A172 (cell line): ENCODE measurements at regions not wholly inside any gene's neighbourhood (a gene's known extent, or its start where the extent isn't known, plus 50 kb on each side); places are given as distances from the start of the nearest gene placed in this dataset.

Experiments used
- DNase-seq: peaks from one replicate; pipeline ENCODE4 v3.0.0-alpha.2; 2015; ENCODE audit warnings: low spot score

DNA sequence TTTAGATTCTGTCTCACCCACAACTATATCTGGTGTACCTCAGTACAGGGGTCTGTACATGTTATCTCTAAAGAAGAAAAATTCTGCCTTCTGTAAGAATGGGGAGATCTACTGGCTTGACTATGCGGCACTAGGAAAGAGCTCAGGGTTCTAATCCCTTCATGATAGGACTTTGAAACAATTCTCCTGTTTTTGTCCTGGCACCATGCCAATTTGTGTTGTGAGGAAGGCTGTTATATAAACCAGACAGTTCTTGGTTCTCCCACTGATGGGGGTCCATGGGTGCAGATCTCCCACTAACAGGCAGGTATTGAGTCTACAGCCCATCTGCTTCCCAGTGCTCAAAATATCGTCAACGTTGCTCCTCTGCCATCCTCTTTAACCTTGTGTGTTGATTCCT, 883.7 kb downstream of the GALC start:
- DNase-seq, result no peak

DNA sequence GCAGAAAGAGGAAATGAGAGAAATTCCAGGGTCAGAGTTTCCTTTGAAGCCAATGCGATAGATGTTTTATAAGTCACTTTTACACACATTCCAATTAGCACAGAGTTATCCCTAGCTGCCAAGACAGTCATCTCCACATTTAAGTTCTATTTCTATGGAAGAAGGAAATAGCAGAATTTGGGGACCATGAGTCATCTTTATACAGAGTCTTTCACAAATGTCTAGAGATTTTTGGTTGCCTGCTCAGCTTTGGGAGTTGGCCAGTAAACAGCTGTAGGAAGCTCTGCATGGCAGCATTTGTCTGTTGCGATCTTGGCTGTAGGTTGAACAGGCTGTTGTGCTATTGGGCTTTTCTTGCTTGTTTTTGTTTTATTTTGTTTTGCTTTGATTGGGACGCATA, 884.3 kb downstream of the GALC start:
- peak; percentile 67 for DNase-seq

DNA sequence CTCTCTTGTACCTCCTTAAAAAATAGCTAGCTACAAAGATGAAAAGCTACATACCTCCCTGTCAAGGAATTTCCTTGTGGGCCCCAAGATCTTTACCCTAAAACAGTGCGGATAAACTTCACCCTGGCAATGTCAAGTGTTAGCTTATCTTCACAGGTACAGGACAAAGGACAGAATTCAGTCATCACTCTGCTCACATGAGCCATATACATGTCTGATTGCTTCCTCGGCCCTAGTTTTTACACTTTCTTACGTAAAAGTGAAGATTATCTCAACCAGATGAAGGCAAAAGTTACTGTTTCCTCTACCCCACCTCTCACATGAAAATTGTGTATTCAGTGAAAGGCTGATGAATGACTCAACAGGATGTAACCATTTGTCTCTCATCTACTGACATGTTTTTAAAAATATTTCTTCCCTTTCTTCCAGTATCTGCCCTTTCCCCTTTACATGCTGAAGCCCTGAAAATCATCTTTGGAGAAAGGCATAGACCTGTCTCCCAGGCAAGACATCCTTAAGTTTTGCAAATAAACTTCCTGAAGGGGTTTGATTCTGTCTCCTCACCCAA, 890.1 kb downstream of the GALC start:
- peak; percentile 41 for DNase-seq

DNA sequence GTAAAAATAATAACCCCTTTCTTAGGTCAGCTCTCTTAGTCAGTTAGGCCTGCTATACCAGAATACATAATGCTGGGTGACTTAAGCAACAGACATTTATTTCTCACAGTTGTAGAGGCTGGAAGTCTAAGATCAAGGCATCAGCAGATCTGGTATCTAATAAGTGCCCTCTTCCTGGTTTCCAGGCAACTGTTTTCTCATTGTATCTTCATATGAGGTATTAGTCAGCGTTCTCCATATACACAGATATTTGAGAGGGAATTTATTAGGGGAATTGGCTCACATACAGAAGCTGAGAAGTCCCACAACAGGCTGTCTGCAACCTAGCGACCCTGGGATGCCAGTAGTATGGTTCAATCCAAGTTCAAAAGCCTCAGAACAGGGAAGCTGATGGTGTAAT, 896.0 kb downstream of the GALC start:
- no peak for DNase-seq

DNA sequence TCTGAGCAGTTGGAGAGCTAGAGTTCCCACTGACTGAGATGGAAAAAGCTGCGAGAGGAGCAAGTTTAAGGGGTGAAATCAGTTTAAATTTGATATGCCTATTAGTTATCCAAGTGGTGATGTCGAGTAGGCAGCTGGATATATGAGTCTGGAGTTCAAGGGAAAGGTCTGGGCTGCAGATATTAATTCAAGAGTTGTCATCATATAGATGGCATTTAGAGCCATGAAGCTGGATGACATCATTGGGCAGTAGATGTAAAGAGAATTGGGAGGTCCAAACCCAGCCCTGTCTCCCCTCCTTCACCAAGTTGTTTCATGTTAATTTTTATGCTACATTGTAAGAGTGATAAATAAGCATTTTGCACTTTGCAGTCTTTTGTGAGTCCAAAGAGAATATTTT, 898.1 kb downstream of the GALC start:
- DNase-seq, result no peak

DNA sequence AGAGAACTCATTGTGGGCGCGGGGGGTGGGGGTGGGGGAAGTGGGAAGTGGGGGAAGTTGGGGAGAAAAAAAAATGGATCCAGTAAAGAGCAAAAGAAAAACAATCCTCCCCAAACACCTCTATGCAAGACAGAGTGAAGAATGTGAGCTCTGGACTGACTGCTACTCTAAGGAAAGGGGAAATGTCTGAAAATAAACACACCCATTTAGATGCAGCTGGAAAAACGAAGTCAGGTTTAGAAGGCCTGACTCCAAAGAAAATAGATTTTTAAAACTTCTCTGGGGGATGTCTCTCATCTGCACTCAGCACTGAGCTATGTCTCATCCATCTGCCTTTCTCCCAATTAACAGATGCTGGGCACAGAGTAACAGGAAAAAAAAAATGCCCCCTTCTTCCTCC, 904.4 kb downstream of the GALC start:
- DNase-seq, result no peak

DNA sequence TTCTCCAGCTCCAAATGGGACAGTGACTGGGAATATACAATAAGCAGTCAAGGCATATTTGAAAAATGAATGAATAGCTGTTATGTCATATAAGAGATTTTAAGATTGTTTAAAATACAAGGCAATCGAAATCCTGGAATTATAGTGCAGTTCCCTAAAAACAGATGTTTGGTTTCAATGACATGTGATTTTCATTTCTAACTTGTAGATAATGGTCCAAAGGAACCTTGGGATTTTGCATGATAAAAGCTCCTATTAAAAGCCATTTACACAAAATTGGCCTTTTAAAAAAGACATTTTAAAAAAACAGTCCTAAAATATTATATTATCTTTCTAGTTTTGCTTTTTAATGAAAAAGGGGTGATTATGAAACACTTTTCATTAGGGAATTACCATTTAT, 905.1 kb downstream of the GALC start:
- no peak for DNase-seq

DNA sequence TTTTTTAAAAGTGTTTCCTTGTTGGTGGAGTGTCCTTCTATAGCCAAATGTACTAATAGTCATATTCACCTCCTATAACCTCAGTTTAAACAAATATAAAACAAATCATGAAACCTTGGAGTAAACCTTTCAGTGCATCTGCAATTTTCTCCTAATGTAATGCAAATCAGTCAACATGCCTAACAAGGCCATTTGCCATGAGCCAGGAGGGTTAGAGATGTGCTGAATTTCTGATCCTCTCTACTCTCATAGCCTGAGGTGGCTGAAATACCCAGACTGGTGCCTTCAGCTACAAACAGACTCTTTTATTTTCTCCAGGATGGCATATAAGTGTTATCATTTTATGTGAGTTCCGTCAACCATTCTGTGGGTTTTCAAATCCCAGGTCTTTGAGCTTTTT, 908.1 kb downstream of the GALC start:
- DNase-seq, result no peak

DNA sequence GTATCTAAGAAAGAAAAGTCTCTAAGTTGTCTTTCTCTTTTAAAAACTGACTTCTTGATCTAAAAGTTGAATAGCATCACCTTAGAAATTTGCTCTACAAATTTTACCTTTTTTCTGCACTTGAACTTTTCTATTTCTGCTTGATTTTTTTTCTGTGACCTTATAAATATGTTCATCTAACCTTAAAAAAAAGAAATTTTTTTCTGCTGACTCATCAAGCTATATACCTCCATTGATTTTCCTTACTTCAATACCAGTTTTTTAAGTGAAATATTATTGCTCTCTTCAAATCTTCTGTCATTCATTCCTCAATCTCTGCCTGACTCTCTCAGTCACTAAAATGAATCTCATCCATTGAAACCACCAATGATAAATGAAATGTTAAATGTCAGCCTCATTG, 910.1 kb downstream of the GALC start:
- DNase-seq, result no peak

DNA sequence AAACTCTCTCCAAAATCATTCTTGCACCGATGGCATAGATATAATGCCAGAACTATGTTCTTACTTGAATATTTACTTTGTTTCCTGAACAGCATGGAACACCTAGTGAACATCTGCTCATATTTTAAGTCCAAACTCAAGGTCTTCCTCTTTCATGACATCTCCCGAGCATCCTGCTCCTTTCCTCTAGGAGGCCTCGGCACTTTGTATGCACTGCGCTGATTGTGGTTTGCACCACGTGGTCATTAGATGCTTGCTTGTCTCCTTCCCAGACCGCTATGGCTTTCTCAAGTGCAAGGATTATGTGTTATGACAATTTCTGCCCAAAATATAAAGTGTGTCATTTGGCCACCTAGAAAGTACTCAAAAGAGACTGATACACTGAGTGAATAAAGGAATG, 912.0 kb downstream of the GALC start:
- DNase-seq, result no peak

DNA sequence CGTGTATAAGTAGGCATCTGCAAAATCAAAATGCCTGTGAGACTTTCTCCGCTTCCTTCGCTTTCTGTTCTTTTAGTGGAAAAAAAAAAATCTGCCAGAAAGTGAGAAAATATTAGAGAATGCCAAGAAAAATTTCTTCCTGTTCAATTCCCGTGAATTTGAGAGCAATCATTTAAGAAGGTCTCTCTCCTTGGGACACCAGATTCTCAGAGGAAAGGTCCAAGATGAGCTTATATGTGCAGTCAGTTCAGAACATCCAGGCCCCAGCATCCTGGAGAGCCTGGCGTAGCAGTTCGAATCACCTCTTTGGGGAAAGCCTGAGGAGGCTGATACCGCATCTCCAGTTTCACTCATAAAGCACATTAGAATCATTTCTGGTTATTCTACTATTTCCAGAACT, 912.8 kb downstream of the GALC start:
- no peak for DNase-seq

DNA sequence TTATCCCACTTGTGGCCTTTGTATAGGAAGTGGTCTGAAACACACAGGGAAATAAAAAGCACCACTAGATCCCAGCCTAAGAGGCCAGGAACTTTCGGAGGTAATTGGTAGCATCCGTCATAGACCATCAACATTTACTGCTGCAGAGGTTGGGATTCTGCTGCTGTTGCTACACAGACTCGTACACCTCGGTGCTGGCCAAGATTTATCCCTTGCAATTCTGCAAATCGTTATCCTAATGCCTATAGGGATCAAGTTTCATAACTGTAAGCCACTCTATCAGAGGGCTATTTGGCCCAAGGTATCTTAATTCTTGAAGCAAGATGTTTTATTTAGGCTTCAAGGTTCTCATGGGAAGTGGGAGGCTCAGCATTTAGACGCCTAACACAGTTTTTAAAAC, 913.6 kb downstream of the GALC start:
- DNase-seq, result no peak

DNA sequence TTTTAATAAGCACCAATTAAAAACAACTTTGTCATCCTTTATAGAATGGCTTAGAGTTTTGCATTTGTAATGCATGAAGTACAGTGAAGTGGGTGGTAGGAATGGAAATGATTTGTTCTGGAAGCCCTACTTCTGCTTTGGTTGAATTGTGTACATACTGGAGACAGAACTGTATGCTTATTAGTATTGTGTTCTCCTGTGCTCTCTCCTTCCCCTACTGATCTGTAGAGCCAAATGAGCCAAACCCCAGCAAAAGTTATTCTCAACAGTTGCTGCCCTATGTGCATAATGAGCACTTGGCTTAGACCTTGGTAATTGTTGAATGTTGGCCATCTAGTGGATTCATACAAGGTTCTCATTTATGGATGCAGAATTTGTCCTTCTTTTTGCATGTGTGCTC, 916.1 kb downstream of the GALC start:
- no peak for DNase-seq

DNA sequence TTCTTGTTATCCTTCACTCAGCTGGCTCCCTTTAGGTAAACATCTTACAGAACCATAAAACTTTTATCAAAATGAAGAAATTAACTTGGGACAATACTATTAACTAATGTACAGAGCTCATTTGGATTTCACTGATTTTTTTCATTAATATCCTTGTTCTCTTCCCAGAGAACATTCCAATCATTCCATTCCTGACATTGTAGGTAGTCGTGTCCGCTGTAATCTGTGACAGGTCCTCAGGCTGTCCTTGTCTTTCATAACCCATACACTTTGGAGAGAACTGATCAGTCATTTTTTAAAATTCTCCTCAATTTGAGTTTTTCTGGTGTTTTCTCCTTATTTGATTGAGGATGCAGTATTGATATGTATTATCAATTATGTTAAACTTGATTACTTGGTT, 916.8 kb downstream of the GALC start:
- DNase-seq, result no peak

DNA sequence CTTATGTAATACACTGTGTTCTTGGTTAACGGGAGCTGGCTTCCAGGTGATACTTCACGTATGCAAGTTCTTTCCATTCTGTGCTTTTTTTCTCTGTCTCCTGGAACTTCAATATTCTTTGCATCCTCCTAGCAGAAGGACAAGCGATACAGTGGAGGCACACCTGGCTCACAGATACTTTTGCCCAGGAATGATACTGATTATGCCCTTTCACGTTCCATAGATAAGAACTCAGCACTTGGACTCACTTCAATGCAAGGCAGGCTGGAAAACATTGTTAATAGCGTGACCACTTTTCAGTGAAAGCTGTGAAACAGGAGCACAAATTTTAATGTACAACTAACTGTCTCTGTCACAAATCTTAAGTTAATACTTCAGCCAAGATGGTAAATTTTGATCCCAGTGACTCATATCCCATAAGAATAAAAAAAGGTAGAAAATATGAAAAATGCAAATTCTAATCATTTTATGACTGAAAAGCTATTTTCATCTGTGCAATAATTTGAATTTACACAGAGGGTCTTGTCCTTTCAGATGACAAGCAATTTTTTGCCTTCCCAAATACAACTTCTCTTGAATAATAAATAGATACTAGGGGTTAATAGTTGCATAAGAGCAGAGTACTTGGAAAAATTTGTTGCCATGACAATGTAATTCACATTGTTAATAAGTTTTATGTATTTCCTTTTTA, 919.0 kb downstream of the GALC start:
- DNase-seq, result no peak

DNA sequence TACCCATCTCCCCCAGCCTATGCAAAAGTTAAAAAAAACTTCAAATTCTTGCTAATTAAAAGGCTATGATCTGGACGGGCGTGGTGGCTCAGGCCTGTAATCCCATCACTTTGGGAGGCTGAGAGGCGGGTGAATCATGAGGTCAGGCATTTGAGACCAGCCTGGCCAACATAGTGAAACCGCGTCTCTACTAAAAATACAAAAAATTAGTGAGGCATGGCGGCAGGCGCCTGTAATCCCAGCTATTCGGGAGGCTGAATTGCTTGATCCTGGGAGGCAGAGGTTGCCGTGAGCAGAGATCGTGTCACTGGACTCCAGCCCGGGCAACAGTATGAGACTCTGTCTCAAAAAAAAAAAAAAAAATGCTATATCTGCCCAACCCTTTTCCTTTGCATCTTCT, 925.4 kb downstream of the GALC start:
- DNase-seq, result no peak

DNA sequence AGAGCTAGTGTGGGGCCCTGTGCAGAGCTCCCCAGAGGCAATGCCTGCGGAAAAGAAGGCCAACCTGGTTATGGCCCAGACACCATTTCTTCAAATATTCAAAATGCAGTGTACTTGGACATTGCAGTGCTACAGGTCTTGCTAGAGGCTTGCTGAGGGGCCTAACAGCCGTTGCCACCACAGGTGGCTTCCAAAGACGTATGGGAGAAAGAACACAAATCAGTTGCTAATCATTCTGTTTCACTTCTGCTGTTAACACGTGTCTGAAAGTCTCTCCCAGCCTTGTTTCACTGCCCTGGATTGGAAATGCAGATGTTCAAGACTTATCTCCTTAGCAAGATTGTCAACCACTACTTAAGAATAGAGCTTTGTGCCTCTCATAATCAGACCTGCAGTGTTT, 925.9 kb downstream of the GALC start:
- no peak for DNase-seq

DNA sequence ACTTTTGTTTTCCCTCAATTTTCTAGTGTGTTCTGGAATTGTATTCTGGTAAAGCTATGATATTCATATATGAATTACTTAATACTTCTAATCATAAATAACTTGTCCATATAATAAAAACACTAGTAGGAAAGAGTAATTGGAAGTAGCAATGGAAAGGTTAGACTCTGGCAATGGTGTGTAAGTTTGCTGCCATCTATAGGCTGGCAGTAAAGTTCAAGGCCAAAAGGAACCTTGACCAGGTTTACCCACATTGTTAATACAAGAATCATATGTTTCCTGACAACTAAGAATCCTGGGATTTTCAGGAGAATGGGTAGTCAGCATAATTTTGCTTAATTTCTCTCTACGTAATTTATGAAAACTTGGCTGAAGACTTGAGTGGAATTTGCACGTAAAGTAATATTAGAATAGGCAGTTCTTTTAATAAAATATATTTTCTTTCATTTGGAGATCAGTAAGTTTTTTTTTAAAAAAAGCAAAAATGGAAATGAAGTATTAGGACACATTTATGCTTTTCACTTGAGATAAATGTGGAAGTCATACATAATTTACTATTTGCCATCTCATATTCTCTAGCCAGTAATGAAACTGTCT, 926.7 kb downstream of the GALC start:
- peak; percentile 8 for DNase-seq

DNA sequence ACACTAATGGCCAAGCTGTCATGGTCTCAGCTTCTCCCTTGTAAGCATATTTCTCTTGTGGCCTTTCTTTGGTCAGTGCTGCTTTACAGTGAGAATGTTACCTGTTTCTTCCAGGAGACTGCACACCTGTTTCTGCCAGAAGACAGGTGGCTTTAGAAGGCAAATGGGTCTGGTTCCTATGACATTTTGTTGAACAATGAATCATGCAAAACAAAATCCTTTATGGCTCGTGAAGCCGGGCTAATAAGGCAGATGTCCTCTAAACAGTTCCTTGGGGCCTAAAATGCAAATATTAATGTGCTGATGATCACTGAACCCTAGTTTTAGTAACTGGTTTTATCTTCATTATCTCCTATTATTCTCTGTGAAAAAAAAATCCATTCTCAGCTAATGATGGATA, 927.6 kb downstream of the GALC start:
- no peak for DNase-seq

DNA sequence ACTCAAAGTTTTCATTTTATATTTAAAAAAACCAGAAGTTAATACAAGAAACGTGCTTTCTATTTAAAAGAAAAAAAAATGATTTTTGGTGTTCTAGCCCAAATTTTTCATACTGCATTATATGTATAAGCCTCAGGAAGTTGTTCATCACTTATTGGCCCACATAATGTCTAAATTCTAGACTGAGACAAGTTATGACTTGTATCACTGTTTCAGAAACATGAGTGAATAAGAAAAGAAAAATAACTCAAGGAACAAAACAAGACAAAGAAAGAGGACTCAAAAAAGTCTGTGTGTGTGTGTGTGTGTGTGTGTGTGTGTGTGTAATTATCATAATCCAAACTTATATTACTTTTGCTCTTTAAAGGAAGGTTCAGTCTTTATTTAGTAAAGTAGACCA, 929.8 kb downstream of the GALC start:
- no peak for DNase-seq

DNA sequence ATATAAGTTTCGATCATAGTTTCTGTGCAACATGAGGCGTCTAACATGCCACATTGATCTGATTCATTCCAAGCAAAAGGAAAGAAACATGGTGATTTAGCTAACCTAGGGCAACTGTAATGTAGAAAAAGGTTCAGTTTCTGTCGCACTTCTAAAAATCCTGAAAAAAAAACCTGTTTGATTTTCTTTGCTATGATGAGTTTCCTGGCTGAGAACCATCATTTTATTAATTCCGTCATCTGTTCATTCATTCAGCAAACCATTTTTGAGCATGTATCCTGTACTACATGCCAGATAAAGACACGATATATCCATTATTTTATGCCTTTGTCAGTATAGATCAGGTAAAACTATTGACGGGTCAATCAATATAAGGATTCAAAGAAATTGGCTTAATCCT, 932.6 kb downstream of the GALC start:
- no peak for DNase-seq

DNA sequence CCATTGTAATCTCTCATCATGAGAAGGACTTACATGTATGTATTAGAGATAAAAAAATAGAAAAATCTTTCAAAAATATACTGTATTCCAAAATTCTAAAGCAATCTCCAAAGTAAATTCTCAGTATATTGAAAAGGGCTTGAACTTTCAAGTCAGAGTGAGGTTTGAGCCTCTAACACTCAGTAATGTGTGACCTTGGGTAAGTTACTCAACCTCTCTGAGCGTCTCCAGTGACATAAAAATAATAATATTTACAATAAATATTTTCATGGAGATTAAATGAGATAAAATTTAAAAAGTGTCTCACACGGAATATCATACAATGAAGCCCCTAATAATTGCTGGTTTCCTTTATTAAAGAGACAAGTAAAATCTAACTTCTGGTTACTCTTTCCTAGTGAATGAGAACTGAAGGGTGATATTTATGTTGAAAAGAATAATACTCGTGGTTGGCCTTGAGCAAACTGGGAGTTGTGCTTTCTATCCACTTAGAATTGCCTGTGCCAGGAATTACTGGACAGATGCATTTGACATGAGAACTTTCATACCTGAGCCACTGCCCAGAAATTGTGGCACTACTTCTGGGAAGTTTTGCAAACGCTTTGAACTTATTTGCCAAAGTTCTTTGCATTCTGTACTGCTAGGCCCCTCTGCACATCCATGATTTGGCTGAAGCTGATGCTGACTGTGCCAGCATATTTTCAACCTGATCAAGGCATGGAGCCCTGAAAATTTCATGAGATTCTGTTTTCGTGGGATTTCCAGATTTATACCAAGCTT, 933.7 kb downstream of the GALC start:
- no peak for DNase-seq

DNA sequence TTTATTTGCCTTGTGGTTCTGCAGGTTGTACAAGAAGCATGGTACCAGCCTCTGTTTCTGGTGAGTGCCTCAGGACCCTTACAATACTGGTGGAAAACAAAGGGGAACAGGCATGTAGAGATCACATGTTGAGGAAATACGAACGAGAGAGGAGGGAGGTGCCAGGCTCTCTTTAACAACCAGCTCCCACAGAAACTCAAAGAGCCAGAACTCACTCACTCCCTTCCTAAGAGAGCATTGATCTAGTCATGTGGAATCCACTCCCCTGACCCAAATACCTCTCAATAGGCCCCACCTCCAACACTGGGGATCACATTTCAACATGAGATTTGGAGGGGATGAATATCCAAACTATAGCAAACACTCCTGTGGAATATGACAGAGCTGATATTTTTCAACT, 938.0 kb downstream of the GALC start:
- no peak for DNase-seq
